Right lobe of liver (tissue), 6 donors: ENCODE measurements at regions not wholly inside any gene's neighbourhood (a gene's known extent, or its start where the extent isn't known, plus 50 kb on each side); places are given as distances from the start of the nearest gene placed in this dataset.
"Not testable (repeated sequence)": the region's sequence is repeated elsewhere in the genome, so short reads cannot be mapped to it uniquely, and the experiment has no call there.

Experiments used
- ATAC-seq, 4 donors: fragments of 200-7000 bp; cut with Tn5 transposase; one replicate each; pipeline ENCODE4 v1.9.1; 2020; ENCODE audit warnings: mild to moderate bottlenecking in 4 of 4, moderate library complexity in 4 of 4
- DNase-seq, 3 donors: peaks; one replicate each; pipeline ENCODE4 v3.0.0-alpha.2; 2020
- H3K27ac ChIP-seq, 3 donors: fragments of 200-600 bp; one replicate each; pipeline ENCODE4 v1.8.0; 2022
- H3K27me3 ChIP-seq, 2 donors: fragments of 200-600 bp; one replicate each; pipeline ENCODE4 v1.8.0; 2022
- H3K36me3 ChIP-seq, 4 donors: fragments of 200-600 bp; sonication (generic) in 1 of 4; one replicate each; pipeline versions ENCODE4 v1.5.1 to v1.8.0; 2017 to 2022; ENCODE audit warnings: control low read depth in 1 of 4
- H3K4me1 ChIP-seq, 4 donors: fragments of 200-600 bp; sonication (generic) in 1 of 4; one replicate each; pipeline versions ENCODE4 v1.5.1 to v1.8.0; 2017 to 2022; ENCODE audit warnings: control low read depth in 1 of 4
- H3K4me3 ChIP-seq, 3 donors: fragments of 200-600 bp; one replicate each; pipeline ENCODE4 v1.8.0; 2022
- H3K9me3 ChIP-seq, 4 donors: fragments of 200-600 bp; sonication (generic) in 1 of 4; one replicate each; pipeline versions ENCODE4 v1.5.1 to v1.8.0; 2017 to 2022; ENCODE audit warnings: control low read depth in 1 of 4
- CTCF ChIP-seq, 4 donors: fragments of 200-600 bp in 3 of 4; fragments of 450-650 bp in 1 of 4; IDR thresholded peaks; one replicate each; pipeline versions ENCODE4 v1.5.1 to v1.8.0; 2016 to 2022; ENCODE audit warnings: antibody characterized with exemption in 4 of 4, mild to moderate bottlenecking in 2 of 4
- POLR2A ChIP-seq: fragments of 450-650 bp; IDR thresholded peaks from one replicate; pipeline ENCODE4 v1.6.1; 2017; ENCODE audit warnings: antibody characterized with exemption, mild to moderate bottlenecking
- WGBS: methylation state at CpG from one replicate; pipeline ENCODE4 v1.1.6; 2018; ENCODE audit warnings: low coverage, low lambda C conversion rate; ENCODE audit not compliant: insufficient coverage; ENCODE audit errors: missing lambda C conversion rate; 5-methylcytosine and 5-hydroxymethylcytosine counted together
- intact Hi-C, 2 donors: fragments of 100-400 bp; cut with DNase I; formaldehyde crosslinking; loops; one replicate each; pipeline versions ENCODE4 v1.11.2 to v1.14.1; 2022
- donor health status: DM: no; HTN: yes; CAD: no.
- donor health status: DM: no; HTN: no; CAD: no.
- donor health status: DM: no; HTN: no; CAD: no.
- donor health status: DM: no; HTN: yes; CAD: no.
- donor health status: DM: no; HTN: yes; CAD: no.

GRCh38 chr22:33166206-33166605 is 108.0 kb upstream of the SYN3 start:
- Histone ChIP-seq H3K27me3 (no peaks in the 10 kb centered on the region), H3K4me1 (peaks cover 0 to 8% (median under 1%) of the 10 kb centered on the region in 4 donors), H3K36me3 (no peaks in the 10 kb centered on the region), H3K4me3 (no peak overlapping the region), H3K27ac (no peak overlapping the region), H3K9me3 (no peaks in the 10 kb centered on the region)
- WGBS = 64% methylated on average over 3 of the region's 7 CpGs
- DNase-seq (no peak), ATAC-seq (no peak)
- intact Hi-C loops = no loop called here
- TF ChIP-seq CTCF (IDR thresholded peaks at IDR 0.05) = no peak
- TF ChIP-seq POLR2A = no peak

- ATAC-seq = no peak
- Histone ChIP-seq H3K9me3 (no peaks in the 10 kb centered on the region), H3K27me3 (no peaks in the 10 kb centered on the region), H3K36me3 (no peaks in the 10 kb centered on the region), H3K4me3 (no peak overlapping the region), H3K4me1 (peaks cover 0 to 8% (median under 1%) of the 10 kb centered on the region in 4 donors), H3K27ac (no peak overlapping the region)
- 67% methylated on average over 4 of the region's 4 CpGs for WGBS
- TF ChIP-seq CTCF (IDR thresholded peaks at IDR 0.05) = no peak
- no peak for TF ChIP-seq POLR2A
- DNase-seq = no peak
- intact Hi-C loops = no loop called here
These were observed 105.6 kb upstream of the SYN3 start for GRCh38 chr22:33163815-33164214.

- no peaks in the 10 kb centered on the region for H3K27me3 ChIP-seq
- H3K4me1 ChIP-seq = peaks cover 0 to 2% (median 0%) of the 10 kb centered on the region in 4 donors
- no peak for TF ChIP-seq CTCF (IDR thresholded peaks at IDR 0.05)
- no peak for TF ChIP-seq POLR2A
- ATAC-seq = no peak
- H3K36me3 ChIP-seq = no peaks in the 10 kb centered on the region
- WGBS = 28% methylated on average over 3 of the region's 3 CpGs
- H3K27ac ChIP-seq = no peak overlapping the region
- no peaks in the 10 kb centered on the region for H3K9me3 ChIP-seq
- intact Hi-C loops = no loop called here
- no peak overlapping the region for H3K4me3 ChIP-seq
- DNase-seq = no peak
These were observed 104.0 kb upstream of the SYN3 start for GRCh38 chr22:33162196-33162595.

GRCh38 chr22:33160525-33160924 is 102.3 kb upstream of the SYN3 start:
- Histone ChIP-seq H3K9me3 (no peaks in the 10 kb centered on the region), H3K4me1 (peaks cover 0 to 2% (median 0%) of the 10 kb centered on the region in 4 donors), H3K27me3 (no peaks in the 10 kb centered on the region), H3K27ac (no peak overlapping the region), H3K36me3 (no peaks in the 10 kb centered on the region), H3K4me3 (no peak overlapping the region)
- 100% methylated on average over 1 of the region's 1 CpG for WGBS
- ATAC-seq (no peak), DNase-seq (no peak)
- TF ChIP-seq POLR2A (no peak), CTCF (IDR thresholded peaks at IDR 0.05) (no peak)
- intact Hi-C loops = no loop called here

GRCh38 chr22:33154967-33155366 is 96.8 kb upstream of the SYN3 start:
- H3K36me3 ChIP-seq, ATAC-seq, DNase-seq, H3K27ac ChIP-seq, H3K27me3 ChIP-seq, H3K9me3 ChIP-seq, H3K4me3 ChIP-seq, intact Hi-C loops, H3K4me1 ChIP-seq: not testable (repeated sequence)
- WGBS = 40% methylated on average over 1 of the region's 1 CpG
